ENCODE measurements at regions not wholly inside any gene's neighbourhood (a gene's known extent, or its start where the extent isn't known, plus 50 kb on each side); places are given as distances from the start of the nearest gene placed in this dataset.

- TF ChIP-seq POLR2AphosphoS5 (IDR thresholded peaks at IDR 0.05; ENCODE audit: insufficient read depth in 1 of 2, low read depth in 1 of 2): no peak
- TF ChIP-seq CTCF (IDR thresholded peaks at IDR 0.05): no peak
- no peak for TF ChIP-seq POLR2A (IDR thresholded peaks at IDR 0.05)
Measured at GRCh38 chr3:147757866-147758265, 348.7 kb downstream of the ZIC1 start.
